ENCODE measurements at regions not wholly inside any gene's neighbourhood (a gene's known extent, or its start where the extent isn't known, plus 50 kb on each side); places are given as distances from the start of the nearest gene placed in this dataset.
A peak's percentile ranks its signal among the peaks of the same experiment; 100 is the strongest.

DNA sequence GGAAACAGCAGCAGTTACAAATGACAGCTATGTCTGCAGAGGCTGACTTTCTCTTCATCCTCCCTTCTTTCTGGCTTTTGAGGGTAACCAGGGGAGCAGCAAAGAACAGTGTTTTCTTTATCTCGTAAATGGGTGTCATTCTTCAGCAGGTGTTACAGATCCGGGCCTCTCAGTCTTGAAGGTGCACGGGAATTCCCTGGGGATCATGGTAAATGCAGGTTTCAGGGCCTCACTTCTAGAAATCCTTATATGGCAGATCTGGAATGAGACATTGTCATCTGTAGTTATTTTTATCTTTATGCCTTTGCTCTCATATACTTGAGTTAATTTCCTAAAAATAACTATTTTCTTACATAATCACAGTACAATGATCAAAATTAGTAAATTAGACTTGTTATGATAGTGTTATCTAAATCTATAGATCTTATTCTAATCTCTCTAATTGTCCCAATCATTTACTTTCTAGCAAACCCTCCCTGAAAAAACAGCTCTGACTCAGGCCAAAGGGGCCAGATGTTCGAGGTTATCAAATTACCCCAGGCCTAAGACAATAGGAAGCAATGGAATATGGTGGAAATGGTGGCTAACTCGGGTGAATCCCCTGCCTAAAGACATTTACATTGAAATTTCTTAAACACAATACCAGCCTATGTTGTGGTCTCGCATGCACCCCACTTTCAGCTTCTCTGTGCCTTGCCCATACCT lies 145.0 kb downstream of the CAND1 start:
- no peak overlapping the region for H3K9ac ChIP-seq
- peaks cover 6% of the 10 kb centered on the region for H3K4me1 ChIP-seq
- TF ChIP-seq, protein P1, sequence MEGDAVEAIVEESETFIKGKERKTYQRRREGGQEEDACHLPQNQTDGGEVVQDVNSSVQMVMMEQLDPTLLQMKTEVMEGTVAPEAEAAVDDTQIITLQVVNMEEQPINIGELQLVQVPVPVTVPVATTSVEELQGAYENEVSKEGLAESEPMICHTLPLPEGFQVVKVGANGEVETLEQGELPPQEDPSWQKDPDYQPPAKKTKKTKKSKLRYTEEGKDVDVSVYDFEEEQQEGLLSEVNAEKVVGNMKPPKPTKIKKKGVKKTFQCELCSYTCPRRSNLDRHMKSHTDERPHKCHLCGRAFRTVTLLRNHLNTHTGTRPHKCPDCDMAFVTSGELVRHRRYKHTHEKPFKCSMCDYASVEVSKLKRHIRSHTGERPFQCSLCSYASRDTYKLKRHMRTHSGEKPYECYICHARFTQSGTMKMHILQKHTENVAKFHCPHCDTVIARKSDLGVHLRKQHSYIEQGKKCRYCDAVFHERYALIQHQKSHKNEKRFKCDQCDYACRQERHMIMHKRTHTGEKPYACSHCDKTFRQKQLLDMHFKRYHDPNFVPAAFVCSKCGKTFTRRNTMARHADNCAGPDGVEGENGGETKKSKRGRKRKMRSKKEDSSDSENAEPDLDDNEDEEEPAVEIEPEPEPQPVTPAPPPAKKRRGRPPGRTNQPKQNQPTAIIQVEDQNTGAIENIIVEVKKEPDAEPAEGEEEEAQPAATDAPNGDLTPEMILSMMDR (IDR thresholded peaks at IDR 0.05) = no peak
- no peak overlapping the region for H3K4me3 ChIP-seq (ENCODE audit: low read depth, low read length)
- H3K36me3 ChIP-seq (ENCODE audit: control insufficient read depth, insufficient read depth, low read length) = no peaks in the 10 kb centered on the region
- H2AFZ ChIP-seq = peak overlapping the region; percentile 70
- H3K79me2 ChIP-seq = no peaks in the 10 kb centered on the region
- no peaks in the 10 kb centered on the region for H3K27me3 ChIP-seq (ENCODE audit: control insufficient read depth, insufficient read depth, low read length)
- H3K27ac ChIP-seq = no peak overlapping the region
- peak overlapping the region; percentile 49 for H3K4me2 ChIP-seq (ENCODE audit: low read length)
- H3K9me3 ChIP-seq (ENCODE audit: control insufficient read depth, low read length) = no peaks in the 10 kb centered on the region

DNA sequence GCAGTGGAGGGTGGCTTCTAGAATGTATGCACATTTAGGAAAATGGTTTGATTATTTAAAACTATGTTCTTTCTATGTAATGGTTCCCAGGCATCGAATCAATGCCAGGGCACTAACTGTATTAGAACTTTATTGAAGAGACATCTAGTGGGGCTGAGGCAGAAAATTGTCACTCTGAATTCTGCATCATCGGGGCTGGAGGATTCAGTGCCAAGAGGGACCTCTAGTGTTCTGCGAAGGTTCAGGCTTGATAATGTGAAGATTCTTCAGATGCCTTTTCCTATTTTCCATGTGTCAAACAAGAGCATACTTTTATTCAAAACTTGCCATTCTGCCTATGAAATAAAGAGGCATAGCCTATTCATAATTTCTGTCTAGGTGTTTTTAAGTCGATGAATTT lies 146.3 kb downstream of the CAND1 start:
- TF ChIP-seq, protein P1 (IDR thresholded peaks at IDR 0.05) = peak; percentile 7
- Histone ChIP-seq H3K9ac (no peak overlapping the region), H3K4me2 (ENCODE audit: low read length) (no peak overlapping the region), H3K36me3 (ENCODE audit: control insufficient read depth, insufficient read depth, low read length) (no peaks in the 10 kb centered on the region), H3K79me2 (no peaks in the 10 kb centered on the region), H3K4me1 (peaks cover 6% of the 10 kb centered on the region), H3K9me3 (ENCODE audit: control insufficient read depth, low read length) (no peaks in the 10 kb centered on the region), H3K27me3 (ENCODE audit: control insufficient read depth, insufficient read depth, low read length) (no peaks in the 10 kb centered on the region), H3K27ac (no peak overlapping the region), H2AFZ (no peak overlapping the region), H3K4me3 (ENCODE audit: low read depth, low read length) (no peak overlapping the region)

DNA sequence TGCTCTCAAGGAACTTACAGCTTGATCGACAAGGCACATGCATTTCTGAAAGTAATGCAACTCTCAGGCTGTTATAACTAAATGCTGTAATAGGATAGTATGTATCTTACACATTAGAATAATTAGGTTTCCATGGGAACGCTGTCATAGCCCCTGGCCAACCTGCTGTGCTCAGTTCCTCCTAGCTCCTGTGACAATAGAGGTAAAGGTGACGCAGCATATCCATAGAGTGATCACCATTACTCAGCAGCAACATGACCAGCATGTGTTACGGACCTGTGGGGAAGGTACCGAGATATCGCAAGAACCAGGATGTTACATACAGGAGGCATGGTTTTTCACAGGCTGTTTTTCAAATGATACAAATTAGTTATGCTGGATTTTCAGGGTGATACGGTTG lies 150.7 kb downstream of the CAND1 start:
- H3K9ac ChIP-seq = no peak overlapping the region
- H3K9me3 ChIP-seq (ENCODE audit: control insufficient read depth, low read length) = no peaks in the 10 kb centered on the region
- H3K27me3 ChIP-seq (ENCODE audit: control insufficient read depth, insufficient read depth, low read length) = no peaks in the 10 kb centered on the region
- H3K4me2 ChIP-seq (ENCODE audit: low read length) = no peak overlapping the region
- H3K4me3 ChIP-seq (ENCODE audit: low read depth, low read length) = no peak overlapping the region
- no peaks in the 10 kb centered on the region for H3K4me1 ChIP-seq
- H3K79me2 ChIP-seq = no peaks in the 10 kb centered on the region
- H2AFZ ChIP-seq = no peak overlapping the region
- no peak overlapping the region for H3K27ac ChIP-seq
- TF ChIP-seq, protein P1 (IDR thresholded peaks at IDR 0.05) = no peak
- no peaks in the 10 kb centered on the region for H3K36me3 ChIP-seq (ENCODE audit: control insufficient read depth, insufficient read depth, low read length)

DNA sequence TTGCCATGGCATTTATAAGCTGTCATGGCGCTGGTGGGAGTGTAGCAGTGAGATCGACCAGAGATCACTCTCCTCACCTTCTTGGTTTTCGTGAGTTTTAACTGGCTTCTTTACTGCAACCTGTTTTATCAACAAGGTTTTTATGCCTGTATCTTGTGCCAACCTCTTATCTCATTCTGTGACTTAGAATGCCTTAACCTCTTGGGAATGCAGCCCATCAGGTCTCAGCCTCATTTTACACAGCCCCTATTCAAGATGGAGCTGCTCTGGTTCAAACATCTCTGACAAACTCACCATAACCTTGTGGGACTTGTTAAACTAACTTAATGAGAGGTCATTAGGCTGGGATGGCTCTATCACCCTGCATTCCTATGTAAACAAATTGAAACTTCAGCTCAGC lies 151.3 kb downstream of the CAND1 start:
- Histone ChIP-seq H3K9me3 (ENCODE audit: control insufficient read depth, low read length) (no peaks in the 10 kb centered on the region), H2AFZ (no peak overlapping the region), H3K9ac (no peak overlapping the region), H3K4me1 (no peaks in the 10 kb centered on the region), H3K36me3 (ENCODE audit: control insufficient read depth, insufficient read depth, low read length) (no peaks in the 10 kb centered on the region), H3K4me3 (ENCODE audit: low read depth, low read length) (no peak overlapping the region), H3K4me2 (ENCODE audit: low read length) (no peak overlapping the region), H3K79me2 (no peaks in the 10 kb centered on the region), H3K27ac (no peak overlapping the region), H3K27me3 (ENCODE audit: control insufficient read depth, insufficient read depth, low read length) (no peaks in the 10 kb centered on the region)
- TF ChIP-seq, protein P1 (IDR thresholded peaks at IDR 0.05) = no peak

DNA sequence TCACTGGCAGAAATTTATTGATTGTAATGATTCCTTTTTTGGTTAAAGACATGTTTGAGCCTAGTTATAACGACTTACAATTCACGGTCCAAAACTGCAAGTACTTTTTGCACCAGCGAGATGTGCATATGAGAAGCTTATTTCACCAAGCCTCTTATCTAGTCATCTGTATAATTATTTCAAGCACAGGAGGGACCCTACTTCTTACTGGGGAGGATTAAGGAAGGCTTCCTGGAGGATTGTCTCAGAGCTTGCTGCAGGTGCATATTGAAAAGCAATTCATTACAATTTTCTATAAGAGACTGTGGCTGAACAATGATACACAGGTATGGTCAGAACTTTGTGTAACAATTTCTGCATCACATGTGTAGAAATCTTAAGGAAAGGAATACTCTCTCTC lies 152.9 kb downstream of the CAND1 start:
- Histone ChIP-seq H3K36me3 (ENCODE audit: control insufficient read depth, insufficient read depth, low read length) (no peaks in the 10 kb centered on the region), H3K9me3 (ENCODE audit: control insufficient read depth, low read length) (no peaks in the 10 kb centered on the region), H3K27ac (no peak overlapping the region), H3K4me2 (ENCODE audit: low read length) (no peak overlapping the region), H3K9ac (no peak overlapping the region), H2AFZ (no peak overlapping the region), H3K79me2 (no peaks in the 10 kb centered on the region), H3K4me3 (ENCODE audit: low read depth, low read length) (no peak overlapping the region), H3K27me3 (ENCODE audit: control insufficient read depth, insufficient read depth, low read length) (no peaks in the 10 kb centered on the region), H3K4me1 (peaks cover 8% of the 10 kb centered on the region)
- TF ChIP-seq, protein P1 (IDR thresholded peaks at IDR 0.05) = no peak
